ENCODE measurements at regions not wholly inside any gene's neighbourhood (a gene's known extent, or its start where the extent isn't known, plus 50 kb on each side); places are given as distances from the start of the nearest gene placed in this dataset.

DNA sequence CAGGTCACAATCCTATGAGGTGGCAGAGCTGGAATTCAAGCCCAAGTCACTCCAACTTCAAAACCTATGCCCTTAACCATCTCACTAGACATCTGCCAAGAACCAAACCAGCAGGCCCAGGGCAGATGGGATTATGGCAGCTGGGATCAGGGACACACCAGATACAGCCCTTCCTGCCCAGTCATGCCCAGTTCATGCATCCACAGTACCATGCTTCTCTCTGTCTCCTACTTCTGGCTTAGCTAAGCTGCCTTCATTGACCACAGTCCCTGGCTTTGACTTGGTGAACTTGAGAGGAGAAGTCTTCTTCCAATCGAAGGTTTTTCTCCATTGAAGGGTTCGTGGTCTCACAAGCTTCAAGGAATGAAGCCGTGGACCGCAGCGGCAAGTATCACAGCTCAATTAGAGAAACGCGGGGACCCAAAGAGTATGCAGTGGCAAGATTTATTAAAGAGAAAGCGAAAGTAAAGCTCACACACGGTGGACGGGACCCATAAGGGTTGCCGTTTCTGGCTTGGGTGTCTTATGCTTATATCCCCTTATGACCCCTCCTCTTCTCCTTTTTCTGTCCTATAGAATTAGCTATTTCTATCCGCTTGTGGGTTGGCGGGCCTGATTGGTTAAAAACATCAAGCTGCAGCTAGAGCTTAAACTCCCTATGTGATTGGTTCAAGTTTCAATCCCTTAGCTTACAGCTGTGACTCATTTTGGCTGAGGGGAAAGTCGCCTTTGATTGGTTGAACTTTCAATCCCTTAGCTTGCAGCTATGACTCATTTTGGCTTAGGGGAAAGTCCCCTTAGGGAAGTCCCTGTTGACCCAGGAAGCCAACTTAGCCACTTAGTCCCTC lies 101.2 kb downstream of the TRIM36 start:
- no peak for TF ChIP-seq EZH2 (IDR thresholded peaks at IDR 0.05)
- TF ChIP-seq, protein P1, sequence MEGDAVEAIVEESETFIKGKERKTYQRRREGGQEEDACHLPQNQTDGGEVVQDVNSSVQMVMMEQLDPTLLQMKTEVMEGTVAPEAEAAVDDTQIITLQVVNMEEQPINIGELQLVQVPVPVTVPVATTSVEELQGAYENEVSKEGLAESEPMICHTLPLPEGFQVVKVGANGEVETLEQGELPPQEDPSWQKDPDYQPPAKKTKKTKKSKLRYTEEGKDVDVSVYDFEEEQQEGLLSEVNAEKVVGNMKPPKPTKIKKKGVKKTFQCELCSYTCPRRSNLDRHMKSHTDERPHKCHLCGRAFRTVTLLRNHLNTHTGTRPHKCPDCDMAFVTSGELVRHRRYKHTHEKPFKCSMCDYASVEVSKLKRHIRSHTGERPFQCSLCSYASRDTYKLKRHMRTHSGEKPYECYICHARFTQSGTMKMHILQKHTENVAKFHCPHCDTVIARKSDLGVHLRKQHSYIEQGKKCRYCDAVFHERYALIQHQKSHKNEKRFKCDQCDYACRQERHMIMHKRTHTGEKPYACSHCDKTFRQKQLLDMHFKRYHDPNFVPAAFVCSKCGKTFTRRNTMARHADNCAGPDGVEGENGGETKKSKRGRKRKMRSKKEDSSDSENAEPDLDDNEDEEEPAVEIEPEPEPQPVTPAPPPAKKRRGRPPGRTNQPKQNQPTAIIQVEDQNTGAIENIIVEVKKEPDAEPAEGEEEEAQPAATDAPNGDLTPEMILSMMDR (IDR thresholded peaks at IDR 0.05) = no peak
- no peak for TF ChIP-seq EZH2phosphoT487 (IDR thresholded peaks at IDR 0.05)
- Mint-ChIP-seq H3K9me3 (no peaks in the 10 kb centered on the region), H3K27ac (no peak overlapping the region), H3K4me1 (peaks cover 3% of the 10 kb centered on the region), H3K27me3 (ENCODE audit: insufficient read depth, low read depth) (no peaks in the 10 kb centered on the region), H3K36me3 (no peaks in the 10 kb centered on the region), H3K4me3 (no peak overlapping the region)
- H3K27me3 ChIP-seq = no peaks in the 10 kb centered on the region
- no peak overlapping the region for H3K27ac ChIP-seq
- no peak overlapping the region for H3K4me2 ChIP-seq
- H3K4me1 ChIP-seq = no peaks in the 10 kb centered on the region
- H3F3A ChIP-seq (ENCODE audit: low read depth) = no peaks in the 10 kb centered on the region
- H3K36me3 ChIP-seq = no peaks in the 10 kb centered on the region
- H3K4me3 ChIP-seq = no peak overlapping the region
- no peak overlapping the region for H3K9ac ChIP-seq
- no peaks in the 10 kb centered on the region for H3K9me3 ChIP-seq (ENCODE audit: low read depth)
- H2AFZ ChIP-seq (replicated peaks) = no peak overlapping the region
- DNase-seq (ENCODE audit: low spot score) = no peak
- no peaks in the 10 kb centered on the region for H3K79me2 ChIP-seq (ENCODE audit: low read depth)
- H4K20me1 ChIP-seq (ENCODE audit: low read depth) = no peaks in the 10 kb centered on the region

DNA sequence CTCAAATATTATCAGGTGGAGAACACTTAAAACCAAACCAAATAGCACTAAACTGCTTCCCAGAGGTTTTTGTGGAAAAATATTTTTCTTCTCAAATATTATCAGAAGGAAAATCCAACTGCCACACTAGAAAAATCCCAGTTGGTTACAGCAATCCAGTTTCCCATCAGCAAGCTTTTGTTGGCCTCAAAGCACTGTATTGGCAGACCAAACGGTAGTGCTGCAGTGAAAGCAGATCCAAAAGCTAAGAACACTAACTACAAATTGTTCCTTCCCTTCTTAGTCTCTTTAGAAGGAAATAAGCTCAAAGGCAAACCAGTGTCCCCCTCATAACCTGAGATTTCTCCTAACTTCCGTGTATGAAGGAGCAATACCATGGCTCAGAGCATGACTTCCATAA lies 105.3 kb downstream of the TRIM36 start:
- no peak overlapping the region for H3K4me2 ChIP-seq
- no peak for DNase-seq (ENCODE audit: low spot score)
- no peaks in the 10 kb centered on the region for H3K27me3 ChIP-seq
- H3K9me3 ChIP-seq (ENCODE audit: low read depth) = no peaks in the 10 kb centered on the region
- H3K27me3 Mint-ChIP-seq (ENCODE audit: insufficient read depth, low read depth) = no peaks in the 10 kb centered on the region
- no peaks in the 10 kb centered on the region for H3K79me2 ChIP-seq (ENCODE audit: low read depth)
- no peaks in the 10 kb centered on the region for H3F3A ChIP-seq (ENCODE audit: low read depth)
- H3K4me3 Mint-ChIP-seq = no peak overlapping the region
- no peaks in the 10 kb centered on the region for H3K36me3 Mint-ChIP-seq
- TF ChIP-seq EZH2 (IDR thresholded peaks at IDR 0.05) (no peak), EZH2phosphoT487 (IDR thresholded peaks at IDR 0.05) (no peak)
- TF ChIP-seq, protein P1 (IDR thresholded peaks at IDR 0.05) = no peak
- no peak overlapping the region for H3K4me3 ChIP-seq
- H3K36me3 ChIP-seq = no peaks in the 10 kb centered on the region
- H2AFZ ChIP-seq (replicated peaks) = no peak overlapping the region
- no peak overlapping the region for H3K27ac ChIP-seq
- H4K20me1 ChIP-seq (ENCODE audit: low read depth) = no peaks in the 10 kb centered on the region
- H3K4me1 Mint-ChIP-seq = no peaks in the 10 kb centered on the region
- H3K9me3 Mint-ChIP-seq = no peaks in the 10 kb centered on the region
- no peak overlapping the region for H3K9ac ChIP-seq
- H3K4me1 ChIP-seq = no peaks in the 10 kb centered on the region
- H3K27ac Mint-ChIP-seq = no peak overlapping the region

DNA sequence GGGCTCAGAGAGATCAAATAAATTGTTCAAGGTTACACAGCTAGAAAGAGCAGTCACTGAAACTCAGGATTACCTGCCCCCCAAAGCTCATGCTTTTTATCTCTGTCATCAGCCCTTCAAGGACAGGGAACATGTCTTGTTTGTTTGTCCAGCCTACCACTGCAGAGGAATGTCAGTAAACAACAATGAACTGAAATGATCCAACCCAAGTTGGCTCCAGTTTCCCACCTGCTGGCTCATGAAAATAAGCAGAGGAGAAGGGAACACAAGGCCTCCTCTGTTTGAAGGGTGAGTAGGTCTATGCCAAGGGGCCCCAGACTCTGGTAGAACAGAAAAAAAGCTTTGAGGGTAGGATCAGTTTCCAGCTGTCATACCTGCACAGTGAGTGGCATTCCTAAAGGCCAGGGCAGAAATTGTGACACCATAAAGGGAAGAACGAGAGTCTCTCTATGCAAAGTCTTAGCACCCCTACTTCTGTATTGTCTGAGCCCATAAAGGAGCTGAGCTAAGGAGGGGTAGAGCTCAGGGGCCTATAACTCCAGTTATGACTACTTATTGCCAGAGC lies 115.2 kb downstream of the TRIM36 start:
- Mint-ChIP-seq H3K4me3 (no peak overlapping the region), H3K27me3 (ENCODE audit: insufficient read depth, low read depth) (no peaks in the 10 kb centered on the region), H3K4me1 (peaks cover 4% of the 10 kb centered on the region), H3K27ac (no peak overlapping the region), H3K36me3 (no peaks in the 10 kb centered on the region), H3K9me3 (no peaks in the 10 kb centered on the region)
- no peak overlapping the region for H3K9ac ChIP-seq
- TF ChIP-seq EZH2phosphoT487 (IDR thresholded peaks at IDR 0.05) (no peak), EZH2 (IDR thresholded peaks at IDR 0.05) (no peak)
- TF ChIP-seq, protein P1 (IDR thresholded peaks at IDR 0.05) = no peak
- H3K4me1 ChIP-seq = no peaks in the 10 kb centered on the region
- no peak overlapping the region for H2AFZ ChIP-seq (replicated peaks)
- no peak overlapping the region for H3K27ac ChIP-seq
- no peak overlapping the region for H3K4me3 ChIP-seq
- no peak for DNase-seq (ENCODE audit: low spot score)
- no peaks in the 10 kb centered on the region for H3F3A ChIP-seq (ENCODE audit: low read depth)
- H3K4me2 ChIP-seq = no peak overlapping the region
- no peaks in the 10 kb centered on the region for H4K20me1 ChIP-seq (ENCODE audit: low read depth)
- H3K9me3 ChIP-seq (ENCODE audit: low read depth) = no peaks in the 10 kb centered on the region
- no peaks in the 10 kb centered on the region for H3K79me2 ChIP-seq (ENCODE audit: low read depth)
- no peaks in the 10 kb centered on the region for H3K27me3 ChIP-seq
- H3K36me3 ChIP-seq = no peaks in the 10 kb centered on the region
